Neural crest cell (in vitro differentiated cells): ENCODE measurements at regions not wholly inside any gene's neighbourhood (a gene's known extent, or its start where the extent isn't known, plus 50 kb on each side); places are given as distances from the start of the nearest gene placed in this dataset.

Experiments used
- DNase-seq: peaks from one replicate; pipeline ENCODE4 v3.0.0; 2021; ENCODE audit warnings: low read depth, mixed read lengths, low spot score
- H3K27ac Mint-ChIP-seq: one replicate; pipeline ENCODE4 v1.8.0; 2021; ENCODE audit warnings: mild to moderate bottlenecking, mixed read lengths; ENCODE audit not compliant: unreplicated experiment
- H3K27me3 Mint-ChIP-seq: 2 replicates; pipeline ENCODE4 v1.8.0; 2021; ENCODE audit warnings: low read depth, mild to moderate bottlenecking, mixed read lengths
- H3K36me3 Mint-ChIP-seq: 2 replicates; pipeline ENCODE4 v1.8.0; 2021; ENCODE audit warnings: low read depth, mild to moderate bottlenecking, mixed read lengths
- H3K4me1 Mint-ChIP-seq: 2 replicates; pipeline ENCODE4 v1.8.0; 2021; ENCODE audit warnings: mixed read lengths
- H3K4me3 Mint-ChIP-seq: one replicate; pipeline ENCODE4 v1.8.0; 2021; ENCODE audit warnings: mild to moderate bottlenecking, mixed read lengths
- H3K9me3 Mint-ChIP-seq: 2 replicates; pipeline ENCODE4 v1.8.0; 2021; ENCODE audit warnings: mixed read lengths
- TF ChIP-seq, protein P1 (sequence below): fragments of 200-600 bp; sonication (generic); conservative IDR thresholded peaks from 2 replicates; pipeline ENCODE4 v1.5.0; 2021; ENCODE audit warnings: antibody characterized with exemption, mild to moderate bottlenecking

DNA sequence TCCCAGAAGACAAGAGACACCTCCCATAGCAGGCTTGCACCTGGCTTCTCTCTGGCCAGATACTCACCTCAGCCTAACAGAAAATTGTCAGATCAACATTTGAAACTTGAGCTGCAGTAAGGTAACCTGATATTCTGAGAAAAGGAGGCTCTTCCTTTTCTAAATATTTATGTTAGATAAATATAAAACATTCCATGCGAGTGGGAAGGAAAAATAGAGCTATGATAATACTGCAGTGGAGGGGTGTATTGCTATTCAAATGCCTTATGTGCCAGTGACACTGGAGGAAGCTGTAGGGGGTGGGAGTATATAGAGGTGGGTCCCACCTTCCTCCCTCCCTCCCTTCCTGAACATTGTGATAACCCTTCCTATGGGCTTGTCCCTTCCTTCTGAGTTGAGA is 515.5 kb upstream of the CHAC2 start:
- TF ChIP-seq, protein P1, sequence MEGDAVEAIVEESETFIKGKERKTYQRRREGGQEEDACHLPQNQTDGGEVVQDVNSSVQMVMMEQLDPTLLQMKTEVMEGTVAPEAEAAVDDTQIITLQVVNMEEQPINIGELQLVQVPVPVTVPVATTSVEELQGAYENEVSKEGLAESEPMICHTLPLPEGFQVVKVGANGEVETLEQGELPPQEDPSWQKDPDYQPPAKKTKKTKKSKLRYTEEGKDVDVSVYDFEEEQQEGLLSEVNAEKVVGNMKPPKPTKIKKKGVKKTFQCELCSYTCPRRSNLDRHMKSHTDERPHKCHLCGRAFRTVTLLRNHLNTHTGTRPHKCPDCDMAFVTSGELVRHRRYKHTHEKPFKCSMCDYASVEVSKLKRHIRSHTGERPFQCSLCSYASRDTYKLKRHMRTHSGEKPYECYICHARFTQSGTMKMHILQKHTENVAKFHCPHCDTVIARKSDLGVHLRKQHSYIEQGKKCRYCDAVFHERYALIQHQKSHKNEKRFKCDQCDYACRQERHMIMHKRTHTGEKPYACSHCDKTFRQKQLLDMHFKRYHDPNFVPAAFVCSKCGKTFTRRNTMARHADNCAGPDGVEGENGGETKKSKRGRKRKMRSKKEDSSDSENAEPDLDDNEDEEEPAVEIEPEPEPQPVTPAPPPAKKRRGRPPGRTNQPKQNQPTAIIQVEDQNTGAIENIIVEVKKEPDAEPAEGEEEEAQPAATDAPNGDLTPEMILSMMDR, result no peak
- no peak for DNase-seq
- Mint-ChIP-seq H3K4me1 (no peaks in the 10 kb centered on the region), H3K27ac (no peak overlapping the region), H3K9me3 (no peaks in the 10 kb centered on the region), H3K4me3 (no peak overlapping the region), H3K36me3 (no peaks in the 10 kb centered on the region), H3K27me3 (no peaks in the 10 kb centered on the region)

DNA sequence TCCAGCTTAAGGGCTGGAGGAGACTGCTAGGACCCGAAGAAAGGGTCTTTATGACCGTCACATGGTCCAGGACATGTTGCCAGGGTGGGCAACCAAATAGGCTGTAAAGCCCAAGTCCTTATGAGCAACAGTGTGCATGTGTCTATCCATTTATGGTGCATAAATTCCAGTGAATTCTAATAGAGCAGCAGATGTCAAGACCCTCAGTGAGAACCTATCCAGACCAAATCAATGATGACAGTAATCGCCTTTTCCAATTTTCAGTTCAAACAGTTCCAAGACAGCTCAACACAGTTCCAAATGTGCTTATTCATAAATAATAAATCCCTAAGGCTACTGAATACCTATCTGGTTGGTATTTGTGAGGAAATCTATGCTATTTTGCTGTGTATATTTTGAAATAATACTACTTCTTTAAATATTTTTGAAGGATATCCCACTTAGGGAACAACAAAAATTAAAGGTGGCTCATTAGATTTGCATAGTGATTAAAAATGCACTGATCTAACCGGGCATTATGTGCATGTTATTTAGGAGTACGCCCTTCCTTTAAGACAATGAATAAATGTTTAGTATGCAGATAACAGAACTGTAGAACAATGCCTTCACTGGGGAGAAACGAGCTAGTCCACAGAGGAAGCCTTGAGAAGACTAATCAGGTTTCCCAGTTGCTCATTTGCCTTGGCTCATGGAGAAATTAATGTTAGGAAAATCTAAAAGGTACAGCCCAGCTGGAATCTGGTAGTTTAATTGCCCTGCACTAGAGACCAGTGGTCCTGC is 519.5 kb upstream of the CHAC2 start:
- Mint-ChIP-seq H3K36me3 (no peaks in the 10 kb centered on the region), H3K9me3 (no peaks in the 10 kb centered on the region), H3K27ac (no peak overlapping the region), H3K4me3 (no peak overlapping the region), H3K27me3 (no peaks in the 10 kb centered on the region), H3K4me1 (no peaks in the 10 kb centered on the region)
- no peak for DNase-seq
- TF ChIP-seq, protein P1, result no peak

DNA sequence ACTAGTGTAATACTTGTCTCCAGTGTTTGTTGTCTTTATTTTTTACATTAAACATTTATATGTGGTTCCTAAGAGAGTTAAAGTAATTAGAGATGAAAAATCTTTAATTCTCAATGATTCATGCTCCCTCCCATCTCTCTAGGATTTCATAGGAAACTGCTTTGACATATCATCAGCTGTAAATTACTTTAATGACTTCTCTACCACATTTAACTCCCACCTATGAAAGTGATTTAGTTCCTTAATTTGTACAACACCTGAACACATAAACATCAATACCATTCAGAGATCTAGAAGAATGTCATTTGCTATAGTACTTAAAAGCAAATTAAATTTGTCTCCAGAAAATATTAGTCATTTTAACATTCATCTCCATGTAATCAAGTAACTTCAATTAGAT is 524.2 kb upstream of the CHAC2 start:
- H3K27ac Mint-ChIP-seq, result no peak overlapping the region
- no peaks in the 10 kb centered on the region for H3K4me1 Mint-ChIP-seq
- no peaks in the 10 kb centered on the region for H3K27me3 Mint-ChIP-seq
- TF ChIP-seq, protein P1, result no peak
- H3K4me3 Mint-ChIP-seq, result no peak overlapping the region
- no peaks in the 10 kb centered on the region for H3K9me3 Mint-ChIP-seq
- no peaks in the 10 kb centered on the region for H3K36me3 Mint-ChIP-seq
- no peak for DNase-seq

DNA sequence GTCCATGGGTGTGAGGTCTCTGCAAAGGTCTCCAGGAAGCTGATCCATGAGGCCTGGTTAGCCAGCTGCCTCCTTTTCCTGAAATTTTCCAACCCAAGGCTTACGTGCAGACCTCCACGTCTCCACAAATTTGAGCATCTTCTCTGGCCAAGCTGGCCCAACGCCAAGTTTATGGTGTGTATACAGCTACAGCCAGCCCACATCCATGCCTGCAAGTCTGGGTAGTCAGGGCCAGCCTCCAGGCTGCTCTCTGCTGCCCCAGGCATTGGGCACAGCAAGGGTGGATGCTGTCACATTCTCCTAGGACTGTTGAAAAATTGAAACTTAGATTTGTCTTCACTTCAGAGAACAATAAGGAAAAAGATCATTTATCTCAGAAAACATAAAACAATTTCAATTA is 525.5 kb upstream of the CHAC2 start:
- Mint-ChIP-seq H3K4me3 (no peak overlapping the region), H3K27me3 (no peaks in the 10 kb centered on the region), H3K27ac (no peak overlapping the region), H3K9me3 (no peaks in the 10 kb centered on the region), H3K36me3 (no peaks in the 10 kb centered on the region), H3K4me1 (no peaks in the 10 kb centered on the region)
- TF ChIP-seq, protein P1, result no peak
- DNase-seq, result no peak

DNA sequence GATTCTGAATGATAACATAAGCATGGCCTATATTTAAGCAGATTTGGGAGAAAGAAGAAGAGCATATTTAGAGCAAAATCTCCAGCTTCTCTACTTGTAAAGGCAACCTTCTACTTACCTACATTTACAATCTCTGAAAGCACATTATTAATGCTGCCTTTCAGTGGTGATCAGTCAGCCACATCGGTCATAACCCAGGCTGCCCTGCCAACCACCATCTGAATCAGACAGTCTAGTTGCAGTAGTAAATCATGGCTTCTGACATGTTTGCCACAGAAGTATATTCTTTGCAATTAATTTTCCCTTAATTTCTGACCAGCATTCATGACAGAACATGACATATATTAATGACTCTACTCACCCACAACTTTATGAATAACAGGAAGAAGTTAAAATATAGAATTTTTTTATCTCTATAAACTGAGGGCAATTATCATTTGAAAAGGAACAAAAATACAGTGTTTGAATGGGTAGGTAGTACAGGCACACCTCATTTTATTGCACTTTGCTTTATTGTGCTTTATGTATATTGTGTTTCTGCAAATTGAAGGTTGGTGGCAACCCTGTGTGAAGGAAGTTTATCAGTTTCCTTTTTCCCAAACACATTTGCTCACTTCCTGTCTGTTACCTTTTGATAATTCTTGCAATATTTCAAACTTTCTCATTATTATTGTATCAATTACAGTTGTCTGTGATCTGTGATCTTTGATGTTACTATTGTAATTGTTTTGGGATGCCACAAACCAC is 531.6 kb upstream of the CHAC2 start:
- DNase-seq, result no peak
- Mint-ChIP-seq H3K27me3 (no peaks in the 10 kb centered on the region), H3K9me3 (no peaks in the 10 kb centered on the region), H3K36me3 (no peaks in the 10 kb centered on the region), H3K4me3 (no peak overlapping the region), H3K4me1 (no peaks in the 10 kb centered on the region), H3K27ac (no peak overlapping the region)
- TF ChIP-seq, protein P1, result no peak
